Left cardiac atrium (tissue), 4 donors: ENCODE measurements at regions not wholly inside any gene's neighbourhood (a gene's known extent, or its start where the extent isn't known, plus 50 kb on each side); places are given as distances from the start of the nearest gene placed in this dataset.
A peak's percentile ranks its signal among the peaks of the same experiment; 100 is the strongest.

Experiments
- ATAC-seq, 2 donors: fragments of 200-7000 bp; cut with Tn5 transposase; one replicate each; pipeline ENCODE4 v1.9.1; 2020; ENCODE audit warnings: mild to moderate bottlenecking in 2 of 2, moderate library complexity in 2 of 2
- DNase-seq: peaks from one replicate; pipeline ENCODE4 v3.0.0-alpha.2; 2020
- intact Hi-C, 2 donors: fragments of 100-400 bp; cut with DNase I; formaldehyde crosslinking; loops; one replicate each; pipeline versions ENCODE4 v1.14.1 to v1.15.1; 2022 to 2023
- donor health status: DM: no; HTN: yes; CAD: no.
- donor health status: DM: no; HTN: yes; CAD: no; lungs with severe emphysema.
- donor health status: DM: yes; HTN: yes; CAD: no.
- donor health status: Dilated cardiomyopathy.

GRCh38 chr9:23543419-23543818 is 282.6 kb downstream of the ELAVL2 start:
- intact Hi-C loops = no loop called here
- ATAC-seq (peak in 1 of 2 donors; percentile 86), DNase-seq (no peak)

DNA sequence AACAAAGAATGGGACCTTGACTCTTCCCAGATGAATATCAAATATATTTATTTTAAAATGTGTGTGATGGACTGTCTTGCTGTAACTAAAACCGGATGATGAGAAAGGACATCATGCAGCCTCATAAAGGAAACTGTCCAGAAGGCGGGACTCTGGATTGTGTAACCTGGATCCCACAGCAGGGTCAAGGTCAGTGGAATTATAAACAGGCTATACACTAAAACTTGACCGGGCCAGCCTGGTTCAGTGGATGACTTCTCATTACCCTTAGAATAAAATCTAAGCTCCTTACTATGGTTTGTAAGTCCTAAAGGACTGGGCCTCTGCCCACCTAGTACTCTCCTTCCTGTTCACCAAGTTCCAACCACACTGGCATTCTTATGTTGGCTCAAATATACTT is 280.3 kb downstream of the ELAVL2 start:
- no peak for DNase-seq
- intact Hi-C loops = no loop called here
- no peak for ATAC-seq

- DNase-seq = no peak
- intact Hi-C loops = no loop called here
- ATAC-seq = no peak
Measured at GRCh38 chr9:23551311-23551721, 274.7 kb downstream of the ELAVL2 start.

- intact Hi-C loops = no loop called here
- ATAC-seq (no peak), DNase-seq (no peak)
Measured at GRCh38 chr9:23551929-23552707, 273.9 kb downstream of the ELAVL2 start.

- no peak for DNase-seq
- intact Hi-C loops = no loop called here
- no peak for ATAC-seq
Measured at GRCh38 chr9:23552876-23553601, 273.0 kb downstream of the ELAVL2 start.

GRCh38 chr9:23554686-23555085 is 271.4 kb downstream of the ELAVL2 start:
- no peak for DNase-seq
- intact Hi-C loops = no loop called here
- ATAC-seq = no peak

DNA sequence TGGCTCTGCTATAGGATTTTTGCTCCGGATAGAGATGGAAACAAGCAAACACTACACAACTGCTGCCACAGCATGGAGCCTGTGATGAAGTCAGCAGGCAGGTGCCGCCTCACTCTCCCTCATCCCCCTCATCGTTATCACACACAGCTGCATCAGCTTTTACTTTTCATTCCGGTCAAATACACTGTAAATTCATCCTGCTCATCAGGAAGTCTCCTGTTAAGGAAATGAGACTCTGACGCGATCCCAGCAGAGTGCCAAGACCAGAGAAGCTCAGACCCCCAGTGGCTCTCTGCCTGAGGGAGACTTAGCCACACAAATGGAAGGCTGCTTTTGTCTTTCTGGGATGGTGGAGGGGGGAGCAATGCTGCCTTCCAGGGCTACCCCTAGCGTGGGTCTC is 270.2 kb downstream of the ELAVL2 start:
- ATAC-seq (peak; percentile 23 to 60), DNase-seq (no peak)
- intact Hi-C loops = no loop called here

DNA sequence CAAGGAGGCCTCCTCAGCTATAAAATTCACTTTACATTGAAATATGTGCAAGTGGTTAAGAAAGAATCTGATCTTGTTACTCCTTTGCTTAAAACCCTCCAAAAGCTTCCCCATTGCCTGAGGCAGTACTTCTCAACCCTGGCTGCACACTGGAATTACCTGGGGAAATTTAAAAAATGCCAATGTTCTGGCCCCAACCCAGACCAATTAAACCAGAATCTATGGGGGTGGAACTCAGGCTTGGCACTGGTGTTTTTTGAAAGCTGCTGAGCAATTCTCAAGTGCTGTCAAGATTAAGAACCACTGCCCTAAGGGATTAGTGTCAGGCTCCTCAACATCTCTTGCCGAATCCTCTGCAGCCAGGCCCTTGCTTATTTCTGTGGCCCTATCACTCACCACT is 269.6 kb downstream of the ELAVL2 start:
- ATAC-seq (peak in 1 of 2 donors; percentile 17), DNase-seq (no peak)
- intact Hi-C loops = no loop called here

GRCh38 chr9:23557689-23558088 is 268.4 kb downstream of the ELAVL2 start:
- ATAC-seq (no peak), DNase-seq (no peak)
- intact Hi-C loops = no loop called here

DNA sequence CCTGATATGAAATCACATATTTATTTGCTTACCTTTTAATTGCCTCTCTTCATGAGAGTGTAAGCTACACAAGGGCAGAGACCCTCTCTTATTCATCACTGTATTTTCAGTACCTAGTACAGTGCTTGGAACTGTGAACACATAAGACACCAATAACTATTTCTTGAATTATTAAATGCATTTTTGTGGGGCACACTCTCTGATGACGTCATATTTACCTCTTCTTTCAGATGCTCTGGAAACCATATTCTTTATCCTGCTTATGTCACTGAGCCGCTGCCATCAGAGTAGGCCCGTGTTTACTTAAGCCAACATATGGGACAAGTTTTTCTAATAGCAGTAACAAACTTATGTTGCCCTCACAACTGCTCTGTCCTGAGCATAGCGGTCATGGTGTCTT is 266.5 kb downstream of the ELAVL2 start:
- ATAC-seq (no peak), DNase-seq (no peak)
- intact Hi-C loops = no loop called here

DNA sequence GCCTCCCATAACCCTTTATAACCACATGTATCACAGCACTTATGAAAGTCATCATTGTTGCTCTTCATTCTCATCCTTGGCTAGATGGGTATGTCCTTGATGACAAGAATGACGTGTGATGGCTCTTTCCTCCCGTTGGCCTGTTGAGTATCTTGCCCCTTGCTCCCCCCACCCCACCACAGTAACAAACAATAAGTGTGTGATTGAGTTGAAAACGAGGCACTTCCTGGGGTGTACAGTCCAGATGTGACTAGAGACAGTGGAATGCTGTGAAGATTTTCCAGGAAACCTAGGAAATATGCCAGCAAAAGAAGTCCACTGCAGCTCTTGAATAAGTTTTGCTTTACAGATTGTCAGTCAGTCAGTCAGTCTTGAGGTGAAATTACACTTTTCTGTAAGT is 262.5 kb downstream of the ELAVL2 start:
- ATAC-seq (peak in 1 of 2 donors; percentile 25), DNase-seq (no peak)
- intact Hi-C loops = no loop called here

- ATAC-seq = no peak
- intact Hi-C loops = no loop called here
- DNase-seq = no peak
Measured at GRCh38 chr9:23567516-23568165, 258.4 kb downstream of the ELAVL2 start.

DNA sequence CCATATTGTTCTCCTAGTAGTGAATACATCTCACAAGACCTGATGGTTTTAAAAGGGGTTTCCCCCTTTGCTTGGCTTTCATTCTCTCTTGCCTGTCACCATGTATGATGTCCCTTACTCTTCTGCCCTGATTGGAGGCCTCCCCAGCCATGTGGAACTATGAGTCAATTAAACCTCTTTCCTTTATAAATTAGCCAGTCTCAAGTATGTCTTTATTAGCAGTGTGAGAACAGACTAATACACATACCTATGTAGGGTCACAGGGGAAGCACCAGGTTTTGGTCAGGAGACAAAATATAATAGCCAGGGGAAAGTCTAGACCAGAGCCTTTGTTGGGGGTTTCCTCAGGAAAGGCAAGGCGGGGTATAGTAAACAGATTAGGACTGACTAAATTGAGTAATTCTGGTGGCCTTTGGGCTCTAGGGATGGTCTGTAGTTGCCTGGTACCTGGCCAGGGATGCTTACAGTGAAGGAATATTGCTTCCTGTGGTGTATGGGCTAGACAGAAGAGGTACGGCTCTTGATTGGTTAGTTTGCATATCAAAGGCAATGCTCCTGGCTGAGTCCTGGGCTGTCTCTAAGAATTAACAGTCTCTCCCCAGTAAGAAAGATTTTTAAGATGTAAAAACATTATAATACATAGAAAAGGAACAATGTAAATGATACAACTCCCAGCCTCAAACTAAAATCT is 254.5 kb downstream of the ELAVL2 start:
- DNase-seq = no peak
- intact Hi-C loops = no loop called here
- ATAC-seq = no peak

GRCh38 chr9:23573800-23574199 is 252.2 kb downstream of the ELAVL2 start:
- intact Hi-C loops = no loop called here
- DNase-seq (no peak), ATAC-seq (no peak)

DNA sequence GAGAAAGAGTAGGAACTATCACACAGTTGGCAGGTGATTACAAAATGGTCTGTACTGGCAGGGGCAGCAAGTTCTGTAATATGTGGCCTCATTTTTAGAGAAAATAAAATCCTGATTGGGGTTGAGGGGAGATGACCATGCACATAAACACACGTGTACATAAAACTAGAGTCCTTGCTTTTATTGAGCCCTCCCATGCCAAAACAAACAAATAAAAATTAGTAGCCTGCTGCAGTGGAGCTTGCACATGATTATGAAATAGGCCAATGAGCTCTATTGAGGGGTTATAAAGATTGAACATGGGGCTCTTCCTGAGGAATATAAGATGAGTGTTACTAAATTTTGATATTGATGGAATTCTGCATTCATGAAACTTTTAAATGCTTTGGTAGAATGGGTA is 248.4 kb downstream of the ELAVL2 start:
- ATAC-seq = no peak
- intact Hi-C loops = no loop called here
- no peak for DNase-seq

- intact Hi-C loops = no loop called here
- no peak for DNase-seq
- no peak for ATAC-seq
Measured at GRCh38 chr9:23581931-23582330, 244.1 kb downstream of the ELAVL2 start.

GRCh38 chr9:23582836-23583235 is 243.2 kb downstream of the ELAVL2 start:
- DNase-seq = no peak
- intact Hi-C loops = no loop called here
- no peak for ATAC-seq

- DNase-seq = no peak
- ATAC-seq = no peak
- intact Hi-C loops = no loop called here
Measured at GRCh38 chr9:23586906-23587305, 239.1 kb downstream of the ELAVL2 start.

- DNase-seq (peak; percentile 84), ATAC-seq (peak; percentile 94 to 96)
- intact Hi-C loops = no loop called here
Measured at GRCh38 chr9:23587433-23587832, 238.6 kb downstream of the ELAVL2 start.

DNA sequence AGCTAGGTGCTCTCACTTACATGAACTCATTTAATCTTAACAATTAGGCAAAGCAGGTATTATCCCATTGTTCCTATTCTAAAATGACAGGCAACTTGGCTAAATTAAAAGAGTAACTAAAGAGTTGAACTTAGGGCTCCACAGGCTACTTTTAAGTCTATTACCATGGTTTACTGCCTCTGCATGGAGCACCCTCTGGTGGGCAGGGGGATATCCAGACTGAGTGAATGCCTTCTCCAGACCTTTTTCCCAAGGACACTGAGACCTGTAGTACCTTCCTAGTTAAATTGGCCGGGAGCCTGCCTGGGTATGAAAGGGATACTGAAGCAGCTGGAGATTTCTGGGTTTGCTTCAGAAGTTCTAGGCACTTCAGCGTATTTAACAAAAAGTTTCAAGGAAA is 238.1 kb downstream of the ELAVL2 start:
- ATAC-seq (no peak), DNase-seq (no peak)
- intact Hi-C loops = no loop called here
